ENCODE measurements at regions not wholly inside any gene's neighbourhood (a gene's known extent, or its start where the extent isn't known, plus 50 kb on each side); places are given as distances from the start of the nearest gene placed in this dataset.

GRCh38 chr2:236882930-236883329 lies 202.8 kb upstream of the COPS8 start:
- no peak for DNase-seq (ENCODE audit: low read depth)

DNA sequence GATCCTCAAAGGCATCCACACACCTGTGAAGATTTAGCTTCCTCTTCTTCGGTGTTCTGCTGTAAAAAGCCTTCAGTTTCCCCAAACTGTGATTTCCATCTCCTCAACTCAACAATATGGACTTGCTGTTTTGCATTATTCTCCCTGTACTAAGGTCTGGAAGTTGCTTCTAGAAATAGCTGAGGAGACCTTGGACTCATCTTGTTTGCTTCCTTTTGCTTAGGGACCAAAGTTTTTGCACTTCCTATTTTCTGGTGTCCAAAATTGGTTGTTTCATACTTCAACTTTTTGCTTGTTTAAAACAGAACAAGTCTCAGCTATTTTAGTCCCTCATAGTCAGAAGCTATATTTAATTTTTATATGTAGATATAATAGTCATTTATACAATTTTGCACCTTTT lies 201.9 kb upstream of the COPS8 start:
- no peak overlapping the region for H3K4me3 ChIP-seq (replicated peaks; ENCODE audit: low read depth, low read length)
- no peak for TF ChIP-seq CTCF (IDR thresholded peaks at IDR 0.05; ENCODE audit: low read length, missing control alignments)
- no peak for DNase-seq (ENCODE audit: low read depth)

More at GRCh38 chr2:236882930-236883329, 202.8 kb upstream of the COPS8 start:
- H3K4me3 ChIP-seq (replicated peaks; ENCODE audit: low read depth, low read length): no peak overlapping the region
- no peak for TF ChIP-seq CTCF (IDR thresholded peaks at IDR 0.05; ENCODE audit: low read length, missing control alignments)

DNA sequence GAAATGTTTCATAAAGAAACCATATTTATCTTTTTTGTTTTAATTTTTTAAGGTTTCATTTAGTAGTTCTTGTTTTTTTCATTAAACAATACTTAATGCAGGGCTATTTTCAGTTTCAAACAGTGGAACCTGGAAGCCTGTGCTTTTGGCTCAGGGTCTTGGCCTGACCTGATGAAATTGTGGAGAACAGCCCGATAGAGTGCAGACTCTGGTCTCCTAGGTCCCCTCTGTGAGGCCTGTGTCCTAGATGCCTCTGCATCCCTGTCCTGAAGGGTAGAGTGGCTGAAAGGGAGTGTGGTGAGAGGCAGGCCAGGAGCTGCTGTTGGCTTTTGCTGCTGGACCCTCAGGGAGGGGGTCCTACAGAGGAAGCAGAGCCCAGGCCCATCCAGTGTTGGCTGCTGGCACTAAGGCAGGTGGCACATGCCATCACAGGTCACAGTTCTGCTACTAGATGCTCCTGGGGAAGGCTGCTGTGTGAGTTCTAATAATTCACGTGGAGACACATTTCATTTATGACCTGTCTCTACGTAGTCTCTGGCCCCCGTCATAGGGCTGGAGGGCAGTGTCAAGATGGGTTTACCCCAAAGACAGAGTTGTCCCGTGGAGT lies 201.0 kb upstream of the COPS8 start:
- H3K4me3 ChIP-seq (replicated peaks; ENCODE audit: low read depth, low read length): no peak overlapping the region

DNA sequence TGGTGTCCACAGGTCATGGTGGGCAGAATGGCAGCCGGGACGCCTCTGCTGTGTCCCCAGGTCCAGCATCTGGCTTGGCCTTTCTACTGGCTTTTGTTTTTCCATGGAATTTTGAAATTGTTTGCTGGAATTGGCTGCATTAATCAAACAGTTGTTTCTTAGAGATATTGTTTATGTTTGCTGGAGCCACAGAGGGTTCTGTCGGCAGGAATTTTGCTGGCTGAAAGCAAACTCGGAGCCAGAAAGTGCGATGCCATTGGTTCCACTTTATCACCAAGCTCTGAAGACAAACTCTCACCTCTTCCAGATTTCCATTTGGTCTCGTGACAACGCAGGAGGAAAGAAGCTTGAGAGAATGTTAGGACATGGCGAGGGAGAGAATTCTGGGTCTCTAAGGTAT lies 199.2 kb upstream of the COPS8 start:
- H3K4me3 ChIP-seq (replicated peaks; ENCODE audit: low read depth, low read length): no peak overlapping the region
- TF ChIP-seq CTCF (IDR thresholded peaks at IDR 0.05; ENCODE audit: low read length, missing control alignments): no peak
- no peak for DNase-seq (ENCODE audit: low read depth)

More for the DNA sequence above, 201.0 kb upstream of the COPS8 start:
- no peak for DNase-seq (ENCODE audit: low read depth)
- TF ChIP-seq CTCF (IDR thresholded peaks at IDR 0.05; ENCODE audit: low read length, missing control alignments): no peak

GRCh38 chr2:236887531-236887930 lies 198.2 kb upstream of the COPS8 start:
- no peak for TF ChIP-seq CTCF (IDR thresholded peaks at IDR 0.05; ENCODE audit: low read length, missing control alignments)
- H3K4me3 ChIP-seq (replicated peaks; ENCODE audit: low read depth, low read length): no peak overlapping the region
- DNase-seq (ENCODE audit: low read depth): peak; percentile 62

GRCh38 chr2:236887953-236888793 lies 197.5 kb upstream of the COPS8 start:
- DNase-seq (ENCODE audit: low read depth): peak; percentile 4
- no peak for TF ChIP-seq CTCF (IDR thresholded peaks at IDR 0.05; ENCODE audit: low read length, missing control alignments)
- no peak overlapping the region for H3K4me3 ChIP-seq (replicated peaks; ENCODE audit: low read depth, low read length)

Data from fibroblast of pulmonary artery (primary cell).